ENCODE measurements at regions not wholly inside any gene's neighbourhood (a gene's known extent, or its start where the extent isn't known, plus 50 kb on each side); places are given as distances from the start of the nearest gene placed in this dataset.

DNA sequence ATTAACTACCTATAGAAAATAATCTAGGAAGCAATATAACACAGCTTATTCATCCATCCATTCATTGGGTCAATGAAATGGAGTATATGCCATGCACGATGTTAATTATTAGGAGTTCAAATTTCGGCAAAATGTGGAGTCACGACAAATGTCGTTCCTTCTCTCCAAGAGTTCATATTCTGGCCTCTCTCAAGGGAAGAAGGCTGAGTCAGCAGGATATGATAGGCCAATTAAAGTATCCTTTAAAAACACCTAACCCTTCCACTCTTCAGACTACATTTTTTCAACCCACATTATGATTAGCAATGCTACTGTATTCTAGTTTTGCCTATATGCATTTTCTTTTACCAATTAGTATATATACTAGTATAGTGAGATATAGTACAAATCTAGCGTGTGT, 163.1 kb downstream of the LARP7 start:
- no peak for FAIRE-seq
- H3K79me2 ChIP-seq (ENCODE audit: control insufficient read depth, insufficient read depth, low read length): no peaks in the 10 kb centered on the region
- no peak overlapping the region for H3K4me2 ChIP-seq (ENCODE audit: control insufficient read depth, extremely low read depth, insufficient read depth, low read depth, low read length)
- no peak overlapping the region for H3K4me3 ChIP-seq (ENCODE audit: control insufficient read depth in 2 of 3, extremely low read depth in 1 of 3, insufficient read depth in 2 of 3, low read depth in 1 of 3, low read length in 3 of 3)
- no peaks in the 10 kb centered on the region for H3K9me3 ChIP-seq (ENCODE audit: control insufficient read depth, low read depth, low read length)
- H3K36me3 ChIP-seq (ENCODE audit: control insufficient read depth in 2 of 2, extremely low read depth in 1 of 2, insufficient read depth in 2 of 2, low read length in 2 of 2): no peaks in the 10 kb centered on the region
- no peaks in the 10 kb centered on the region for H3K27me3 ChIP-seq (ENCODE audit: control insufficient read depth, extremely low read depth, insufficient read depth, low read length)
- H3K9me1 ChIP-seq (ENCODE audit: control insufficient read depth, extremely low read depth, insufficient read depth, low read length): no peaks in the 10 kb centered on the region
- DNase-seq (ENCODE audit: low read depth, low spot score): no peak
- no peak overlapping the region for H3K9ac ChIP-seq (ENCODE audit: control insufficient read depth, extremely low read depth, insufficient read depth, low read length)
- no peak overlapping the region for H3K27ac ChIP-seq (ENCODE audit: control insufficient read depth, insufficient read depth, low read length)
- H4K20me1 ChIP-seq (ENCODE audit: control insufficient read depth, extremely low read depth, insufficient read depth, low read length): no peaks in the 10 kb centered on the region
- no peaks in the 10 kb centered on the region for H3K4me1 ChIP-seq (ENCODE audit: control insufficient read depth, extremely low read depth, insufficient read depth, low read length)
- H2AFZ ChIP-seq (ENCODE audit: control insufficient read depth, low read length): no peak overlapping the region
- TF ChIP-seq, protein P1, sequence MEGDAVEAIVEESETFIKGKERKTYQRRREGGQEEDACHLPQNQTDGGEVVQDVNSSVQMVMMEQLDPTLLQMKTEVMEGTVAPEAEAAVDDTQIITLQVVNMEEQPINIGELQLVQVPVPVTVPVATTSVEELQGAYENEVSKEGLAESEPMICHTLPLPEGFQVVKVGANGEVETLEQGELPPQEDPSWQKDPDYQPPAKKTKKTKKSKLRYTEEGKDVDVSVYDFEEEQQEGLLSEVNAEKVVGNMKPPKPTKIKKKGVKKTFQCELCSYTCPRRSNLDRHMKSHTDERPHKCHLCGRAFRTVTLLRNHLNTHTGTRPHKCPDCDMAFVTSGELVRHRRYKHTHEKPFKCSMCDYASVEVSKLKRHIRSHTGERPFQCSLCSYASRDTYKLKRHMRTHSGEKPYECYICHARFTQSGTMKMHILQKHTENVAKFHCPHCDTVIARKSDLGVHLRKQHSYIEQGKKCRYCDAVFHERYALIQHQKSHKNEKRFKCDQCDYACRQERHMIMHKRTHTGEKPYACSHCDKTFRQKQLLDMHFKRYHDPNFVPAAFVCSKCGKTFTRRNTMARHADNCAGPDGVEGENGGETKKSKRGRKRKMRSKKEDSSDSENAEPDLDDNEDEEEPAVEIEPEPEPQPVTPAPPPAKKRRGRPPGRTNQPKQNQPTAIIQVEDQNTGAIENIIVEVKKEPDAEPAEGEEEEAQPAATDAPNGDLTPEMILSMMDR (optimal IDR thresholded peaks at IDR 0.05 in 1 of 3, IDR thresholded peaks at IDR 0.05 in 1 of 3, conservative IDR thresholded peaks at IDR 0.05 in 1 of 3; ENCODE audit: extremely low read depth in 1 of 3, insufficient read depth in 2 of 3, low read length in 3 of 3): no peak
- TF ChIP-seq EZH2 (IDR thresholded peaks at IDR 0.05; ENCODE audit: low read length): no peak
- dilution Hi-C loops (cut with MboI; ENCODE audit: extremely low pct_ligation_motif_present, low sequenced_read_pairs): no loop called here

DNA sequence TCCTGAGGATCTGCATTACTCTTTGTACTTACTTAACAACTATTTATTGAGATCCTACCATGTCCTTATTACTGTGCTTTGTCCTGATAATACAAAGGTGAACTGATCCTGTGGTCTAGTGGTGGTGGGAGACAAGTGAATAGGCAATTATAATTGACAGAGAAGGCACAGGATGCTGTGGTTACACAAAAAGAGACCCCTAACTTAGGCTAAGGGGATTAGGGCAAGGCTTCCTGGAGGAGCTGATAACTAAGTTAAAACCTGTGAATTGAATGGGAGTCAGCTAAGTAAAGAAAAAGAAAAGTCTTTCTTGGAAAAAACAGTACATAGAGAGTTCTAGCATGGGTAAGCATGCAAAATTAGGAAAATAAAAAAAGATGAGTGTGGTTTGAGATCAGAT, 164.4 kb downstream of the LARP7 start:
- no peak overlapping the region for H3K4me3 ChIP-seq (ENCODE audit: control insufficient read depth in 2 of 3, extremely low read depth in 1 of 3, insufficient read depth in 2 of 3, low read depth in 1 of 3, low read length in 3 of 3)
- no peaks in the 10 kb centered on the region for H3K9me3 ChIP-seq (ENCODE audit: control insufficient read depth, low read depth, low read length)
- dilution Hi-C loops (cut with MboI; ENCODE audit: extremely low pct_ligation_motif_present, low sequenced_read_pairs): no loop called here
- no peak for FAIRE-seq
- H3K4me1 ChIP-seq (ENCODE audit: control insufficient read depth, extremely low read depth, insufficient read depth, low read length): no peaks in the 10 kb centered on the region
- H3K4me2 ChIP-seq (ENCODE audit: control insufficient read depth, extremely low read depth, insufficient read depth, low read depth, low read length): no peak overlapping the region
- H3K9me1 ChIP-seq (ENCODE audit: control insufficient read depth, extremely low read depth, insufficient read depth, low read length): no peaks in the 10 kb centered on the region
- no peaks in the 10 kb centered on the region for H3K27me3 ChIP-seq (ENCODE audit: control insufficient read depth, extremely low read depth, insufficient read depth, low read length)
- DNase-seq (ENCODE audit: low read depth, low spot score): no peak
- TF ChIP-seq EZH2 (IDR thresholded peaks at IDR 0.05; ENCODE audit: low read length): no peak
- TF ChIP-seq, protein P1 (optimal IDR thresholded peaks at IDR 0.05 in 1 of 3, IDR thresholded peaks at IDR 0.05 in 1 of 3, conservative IDR thresholded peaks at IDR 0.05 in 1 of 3; ENCODE audit: extremely low read depth in 1 of 3, insufficient read depth in 2 of 3, low read length in 3 of 3): no peak
- H2AFZ ChIP-seq (ENCODE audit: control insufficient read depth, low read length): no peak overlapping the region
- no peaks in the 10 kb centered on the region for H3K36me3 ChIP-seq (ENCODE audit: control insufficient read depth in 2 of 2, extremely low read depth in 1 of 2, insufficient read depth in 2 of 2, low read length in 2 of 2)
- no peaks in the 10 kb centered on the region for H4K20me1 ChIP-seq (ENCODE audit: control insufficient read depth, extremely low read depth, insufficient read depth, low read length)
- no peaks in the 10 kb centered on the region for H3K79me2 ChIP-seq (ENCODE audit: control insufficient read depth, insufficient read depth, low read length)
- H3K9ac ChIP-seq (ENCODE audit: control insufficient read depth, extremely low read depth, insufficient read depth, low read length): no peak overlapping the region
- H3K27ac ChIP-seq (ENCODE audit: control insufficient read depth, insufficient read depth, low read length): no peak overlapping the region

All from keratinocyte (primary cell).